K562 (cell line): ENCODE measurements at regions not wholly inside any gene's neighbourhood (a gene's known extent, or its start where the extent isn't known, plus 50 kb on each side); places are given as distances from the start of the nearest gene placed in this dataset.

Source experiments
- ATAC-seq: fragments of 200-7000 bp; cut with Tn5 transposase; 3 replicates; pipeline ENCODE4 v1.9.1; 2020; ENCODE audit warnings: moderate library complexity
- BruUV-seq: library from RNA; stranded (reverse); fragments of 400-500 nt; replicated peaks from 2 replicates; lab custom pipeline; 2021; lab: Mats Ljungman, UMichigan
- CTCF ChIA-PET: fragments of 300-600 bp; formaldehyde crosslinking; extraction: SDS; loops from one replicate; lab custom pipeline; 2021; ENCODE audit warnings: low intra/inter-chr PET ratio; lab: Yijun Ruan, JAX
- POLR2A ChIA-PET: fragments of 300-600, 350-650 bp; sonication (Branson Sonifier 250); formaldehyde crosslinking; extraction: SDS; loops from one replicate; lab custom pipeline; 2021; ENCODE audit warnings: antibody characterized with exemption, inconsistent platforms; lab: Yijun Ruan, JAX
- DNase-seq, 4 experiments: peaks; one replicate each; pipeline versions ENCODE4 v3.0.0 to v3.0.0-alpha.2; 2011 to 2018; ENCODE audit warnings: low spot score in 3 of 4, mixed read lengths in 3 of 4; ENCODE audit errors: extremely low read depth in 1 of 4
- FAIRE-seq: peaks from 2 replicates; lab custom pipeline; 2011; peaks lifted over from hg19 to GRCh38; lab: Jason Lieb, UNC
- H2AFZ ChIP-seq: 2 replicates; pipeline ENCODE4 v1.6.0; 2011; ENCODE audit warnings: low read depth, low read length, control low read depth, inconsistent platforms
- H3K27ac ChIP-seq: fragments of 200-600 bp; 3 replicates; pipeline ENCODE4 v1.8.0; 2011; ENCODE audit warnings: low read depth, mild to moderate bottlenecking, control low read depth, inconsistent platforms, low read length, moderate library complexity, mixed read lengths; ENCODE audit errors: extremely low read depth
- H3K27me3 ChIP-seq, 2 experiments: fragments of 300-600 bp in 1 of 2; 2 replicates in 1 of 2; 3 replicates in 1 of 2; pipeline versions ENCODE4 v1.6.0 to v1.8.0; 2011; ENCODE audit warnings: inconsistent platforms in 2 of 2, low read length in 2 of 2, mild to moderate bottlenecking in 1 of 2, mixed read lengths in 1 of 2, moderate library complexity in 1 of 2; ENCODE audit not compliant: control insufficient read depth in 2 of 2, insufficient read depth in 2 of 2
- H3K36me3 ChIP-seq: fragments of 300-600 bp; 3 replicates; pipeline ENCODE4 v1.8.0; 2011; ENCODE audit warnings: mild to moderate bottlenecking, low read length, inconsistent platforms; ENCODE audit not compliant: control insufficient read depth, insufficient read depth
- H3K4me1 ChIP-seq, 2 experiments: fragments of 200-600 bp in 1 of 2; replicated peaks in 1 of 2; 2 replicates in 1 of 2; 3 replicates in 1 of 2; pipeline versions ENCODE4 v1.5.1 to v1.8.0; 2011; ENCODE audit warnings: inconsistent platforms in 2 of 2, low read length in 2 of 2, mild to moderate bottlenecking in 1 of 2, mixed read lengths in 1 of 2, moderate library complexity in 1 of 2; ENCODE audit not compliant: control insufficient read depth in 2 of 2, insufficient read depth in 2 of 2
- H3K4me2 ChIP-seq: 2 replicates; pipeline ENCODE4 v1.6.1; 2011; ENCODE audit warnings: low read length, control low read depth, inconsistent platforms, mixed read lengths; ENCODE audit not compliant: insufficient read depth
- H3K4me3 ChIP-seq: fragments of 200-600 bp; sonication (generic), shearing (Covaris generic); 2 replicates; pipeline ENCODE4 v1.5.1; 2016; ENCODE audit warnings: control low read depth, inconsistent platforms
- H3K79me2 ChIP-seq: fragments of 200-600 bp; 3 replicates; pipeline ENCODE4 v1.8.0; 2011; ENCODE audit warnings: low read length, inconsistent platforms; ENCODE audit not compliant: control insufficient read depth, insufficient read depth
- H3K9ac ChIP-seq, 2 experiments: 2 replicates each; pipeline versions ENCODE4 v1.6.0 to v1.6.1; 2011; ENCODE audit warnings: low read depth in 2 of 2, low read length in 2 of 2, control low read depth in 1 of 2, inconsistent platforms in 1 of 2, mild to moderate bottlenecking in 1 of 2, mixed read lengths in 1 of 2; ENCODE audit not compliant: insufficient read depth in 1 of 2
- H3K9me1 ChIP-seq: one replicate; pipeline ENCODE4 v1.6.0; 2011; ENCODE audit warnings: inconsistent platforms, mild to moderate bottlenecking, low read length, moderate library complexity; ENCODE audit not compliant: control insufficient read depth, insufficient read depth
- H3K9me3 ChIP-seq: replicated peaks from 2 replicates; pipeline ENCODE4 v1.5.1; 2011; ENCODE audit warnings: low read depth, low read length, inconsistent platforms; ENCODE audit not compliant: control insufficient read depth, insufficient read depth
- H4K20me1 ChIP-seq: replicated peaks from 2 replicates; pipeline ENCODE4 v1.6.1; 2011; ENCODE audit warnings: low read length, inconsistent platforms, mixed read lengths; ENCODE audit not compliant: control insufficient read depth, insufficient read depth
- CAMTA2 ChIP-seq: fragments of 250-450 bp; sonication (Bioruptor Pico); conservative IDR thresholded peaks from 2 replicates; pipeline ENCODE4 v1.5.1; 2022
- MEIS2 ChIP-seq: fragments of 450-650 bp; IDR thresholded peaks from 2 replicates; pipeline ENCODE4 v1.6.1; 2014; ENCODE audit warnings: mild to moderate bottlenecking; ENCODE audit not compliant: partially characterized antibody
- NFATC3 ChIP-seq: fragments of 450-650 bp; IDR thresholded peaks from 2 replicates; pipeline ENCODE4 v1.6.1; 2017; ENCODE audit warnings: mild to moderate bottlenecking
- NFRKB ChIP-seq: fragments of 450-650 bp; IDR thresholded peaks from 2 replicates; pipeline ENCODE4 v1.6.1; 2016; ENCODE audit warnings: low read depth
- PHTF2 ChIP-seq: fragments of 250-450 bp; sonication (Bioruptor Pico); IDR thresholded peaks from 2 replicates; pipeline ENCODE4 v1.5.0; 2021; ENCODE audit warnings: mild to moderate bottlenecking
- RBM22 ChIP-seq: fragments of 200-400 bp; formaldehyde crosslinking; IDR thresholded peaks from 2 replicates; pipeline ENCODE4 v1.6.1; 2018; ENCODE audit warnings: low read length, low read depth; ENCODE audit not compliant: poor library complexity, severe bottlenecking
- TFAM ChIP-seq: fragments of 250-450 bp; sonication (Bioruptor Pico); conservative IDR thresholded peaks from 2 replicates; pipeline ENCODE4 v1.5.0; 2021; ENCODE audit warnings: mild to moderate bottlenecking, moderate library complexity
- TRIM28 ChIP-seq: fragments of 450-650 bp; IDR thresholded peaks from 2 replicates; pipeline ENCODE4 v1.6.1; 2017
- WGBS: fragments of 100-300 bp; shearing (Covaris generic); methylation state at CpG from one replicate; pipeline ENCODE4 v1.1.6; 2016; ENCODE audit warnings: low coverage, mixed read lengths; ENCODE audit not compliant: insufficient coverage; ENCODE audit errors: missing lambda C conversion rate; 5-methylcytosine and 5-hydroxymethylcytosine counted together
- in situ Hi-C: fragments of 300-500 bp; cut with MboI; formaldehyde crosslinking; loops from 4 replicates; pipeline ENCODE4 v1.15.0; 2018; ENCODE audit warnings: inconsistent platforms, mixed read lengths
- intact Hi-C: fragments of 100-400 bp; cut with micrococcal nuclease; formaldehyde crosslinking; loops from 2 replicates; pipeline ENCODE4 v1.14.2; 2022
- TF ChIP-seq, protein P1 (sequence below): sonication (generic); formaldehyde crosslinking; IDR thresholded peaks from 2 replicates; pipeline ENCODE4 v1.9.0; 2022; ENCODE audit warnings: mild to moderate bottlenecking, missing genetic modification reagents
- TF ChIP-seq, protein P2 (sequence below): sonication (generic); formaldehyde crosslinking; IDR thresholded peaks from 2 replicates; pipeline ENCODE4 v1.8.0; 2023; ENCODE audit warnings: missing genetic modification reagents, mild to moderate bottlenecking, borderline replicate concordance
- TF ChIP-seq, protein P3 (sequence below), 2 experiments: IDR thresholded peaks in 1 of 2; conservative IDR thresholded peaks in 1 of 2; 2 replicates each; pipeline ENCODE4 v1.6.1; 2016; ENCODE audit warnings: low read depth in 2 of 2, mild to moderate bottlenecking in 1 of 2, missing compliant biosample characterization in 1 of 2, missing genetic modification characterization in 1 of 2, moderate library complexity in 1 of 2
- TF ChIP-seq, protein P4 (sequence below): sonication (generic); formaldehyde crosslinking; IDR thresholded peaks from 2 replicates; pipeline ENCODE4 v1.8.1; 2023; ENCODE audit warnings: mild to moderate bottlenecking, missing genetic modification reagents

DNA sequence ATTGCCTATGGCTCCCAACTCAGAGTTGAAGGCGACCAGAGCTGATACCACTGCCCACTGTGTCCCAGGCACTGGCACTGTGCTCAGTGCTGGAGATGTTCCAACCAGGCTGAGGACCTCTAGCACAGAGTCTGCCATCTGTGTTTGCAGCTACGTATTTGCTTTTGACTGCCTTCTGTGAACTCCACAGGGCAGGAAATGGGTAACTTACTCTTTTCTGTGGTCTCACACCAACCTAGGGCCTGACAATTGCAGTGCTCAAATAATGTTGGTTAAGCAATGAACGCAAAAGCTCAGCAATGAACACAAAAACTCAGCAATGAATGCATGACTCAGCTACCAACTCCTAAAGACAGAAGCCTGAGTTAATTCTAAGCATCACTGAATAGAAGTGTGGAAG lies 202.8 kb downstream of the NUAK1 start:
- no peaks in the 10 kb centered on the region for H3K9me1 ChIP-seq
- ChIA-PET CTCF (no interaction called here), POLR2A (interaction anchor here (0.9 kb wide), 1 partner anchor 9 kb away, joined by 5 read pairs; no protein-coding TSS in a partner anchor)
- in situ Hi-C loops (no loop called here), intact Hi-C loops (no loop called here)
- H3K9me3 ChIP-seq: no peaks in the 10 kb centered on the region
- no TSS peak for BruUV-seq
- H3K4me3 ChIP-seq: no peak overlapping the region
- no peaks in the 10 kb centered on the region for H4K20me1 ChIP-seq
- no peak overlapping the region for H3K27ac ChIP-seq
- 13% methylated on average over 3 of the region's 3 CpGs for WGBS
- H3K36me3 ChIP-seq: no peaks in the 10 kb centered on the region
- H3K4me1 ChIP-seq: peaks cover 0 to 9% of the 10 kb centered on the region in 2 experiments; a peak in 3 of 5 replicates
- no peak overlapping the region for H2AFZ ChIP-seq
- no peak overlapping the region for H3K4me2 ChIP-seq
- H3K9ac ChIP-seq: no peak overlapping the region
- no peak for FAIRE-seq
- H3K79me2 ChIP-seq: no peaks in the 10 kb centered on the region
- H3K27me3 ChIP-seq: no peaks in the 10 kb centered on the region; a peak in 2 of 5 replicates
- no peak for ATAC-seq
- no peak for DNase-seq
- no peak for TF ChIP-seq TFAM (CRISPR knock-in tag)
- no peak for TF ChIP-seq NFATC3
- no peak for TF ChIP-seq CAMTA2
- TF ChIP-seq RBM22: no peak
- TF ChIP-seq, protein P1, sequence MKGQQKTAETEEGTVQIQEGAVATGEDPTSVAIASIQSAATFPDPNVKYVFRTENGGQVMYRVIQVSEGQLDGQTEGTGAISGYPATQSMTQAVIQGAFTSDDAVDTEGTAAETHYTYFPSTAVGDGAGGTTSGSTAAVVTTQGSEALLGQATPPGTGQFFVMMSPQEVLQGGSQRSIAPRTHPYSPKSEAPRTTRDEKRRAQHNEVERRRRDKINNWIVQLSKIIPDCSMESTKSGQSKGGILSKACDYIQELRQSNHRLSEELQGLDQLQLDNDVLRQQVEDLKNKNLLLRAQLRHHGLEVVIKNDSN: no peak
- no peak for TF ChIP-seq TRIM28
- TF ChIP-seq, protein P2, sequence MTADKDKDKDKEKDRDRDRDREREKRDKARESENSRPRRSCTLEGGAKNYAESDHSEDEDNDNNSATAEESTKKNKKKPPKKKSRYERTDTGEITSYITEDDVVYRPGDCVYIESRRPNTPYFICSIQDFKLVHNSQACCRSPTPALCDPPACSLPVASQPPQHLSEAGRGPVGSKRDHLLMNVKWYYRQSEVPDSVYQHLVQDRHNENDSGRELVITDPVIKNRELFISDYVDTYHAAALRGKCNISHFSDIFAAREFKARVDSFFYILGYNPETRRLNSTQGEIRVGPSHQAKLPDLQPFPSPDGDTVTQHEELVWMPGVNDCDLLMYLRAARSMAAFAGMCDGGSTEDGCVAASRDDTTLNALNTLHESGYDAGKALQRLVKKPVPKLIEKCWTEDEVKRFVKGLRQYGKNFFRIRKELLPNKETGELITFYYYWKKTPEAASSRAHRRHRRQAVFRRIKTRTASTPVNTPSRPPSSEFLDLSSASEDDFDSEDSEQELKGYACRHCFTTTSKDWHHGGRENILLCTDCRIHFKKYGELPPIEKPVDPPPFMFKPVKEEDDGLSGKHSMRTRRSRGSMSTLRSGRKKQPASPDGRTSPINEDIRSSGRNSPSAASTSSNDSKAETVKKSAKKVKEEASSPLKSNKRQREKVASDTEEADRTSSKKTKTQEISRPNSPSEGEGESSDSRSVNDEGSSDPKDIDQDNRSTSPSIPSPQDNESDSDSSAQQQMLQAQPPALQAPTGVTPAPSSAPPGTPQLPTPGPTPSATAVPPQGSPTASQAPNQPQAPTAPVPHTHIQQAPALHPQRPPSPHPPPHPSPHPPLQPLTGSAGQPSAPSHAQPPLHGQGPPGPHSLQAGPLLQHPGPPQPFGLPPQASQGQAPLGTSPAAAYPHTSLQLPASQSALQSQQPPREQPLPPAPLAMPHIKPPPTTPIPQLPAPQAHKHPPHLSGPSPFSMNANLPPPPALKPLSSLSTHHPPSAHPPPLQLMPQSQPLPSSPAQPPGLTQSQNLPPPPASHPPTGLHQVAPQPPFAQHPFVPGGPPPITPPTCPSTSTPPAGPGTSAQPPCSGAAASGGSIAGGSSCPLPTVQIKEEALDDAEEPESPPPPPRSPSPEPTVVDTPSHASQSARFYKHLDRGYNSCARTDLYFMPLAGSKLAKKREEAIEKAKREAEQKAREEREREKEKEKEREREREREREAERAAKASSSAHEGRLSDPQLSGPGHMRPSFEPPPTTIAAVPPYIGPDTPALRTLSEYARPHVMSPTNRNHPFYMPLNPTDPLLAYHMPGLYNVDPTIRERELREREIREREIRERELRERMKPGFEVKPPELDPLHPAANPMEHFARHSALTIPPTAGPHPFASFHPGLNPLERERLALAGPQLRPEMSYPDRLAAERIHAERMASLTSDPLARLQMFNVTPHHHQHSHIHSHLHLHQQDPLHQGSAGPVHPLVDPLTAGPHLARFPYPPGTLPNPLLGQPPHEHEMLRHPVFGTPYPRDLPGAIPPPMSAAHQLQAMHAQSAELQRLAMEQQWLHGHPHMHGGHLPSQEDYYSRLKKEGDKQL (CRISPR knock-in tag): no peak
- TF ChIP-seq MEIS2: no peak
- TF ChIP-seq, protein P3, sequence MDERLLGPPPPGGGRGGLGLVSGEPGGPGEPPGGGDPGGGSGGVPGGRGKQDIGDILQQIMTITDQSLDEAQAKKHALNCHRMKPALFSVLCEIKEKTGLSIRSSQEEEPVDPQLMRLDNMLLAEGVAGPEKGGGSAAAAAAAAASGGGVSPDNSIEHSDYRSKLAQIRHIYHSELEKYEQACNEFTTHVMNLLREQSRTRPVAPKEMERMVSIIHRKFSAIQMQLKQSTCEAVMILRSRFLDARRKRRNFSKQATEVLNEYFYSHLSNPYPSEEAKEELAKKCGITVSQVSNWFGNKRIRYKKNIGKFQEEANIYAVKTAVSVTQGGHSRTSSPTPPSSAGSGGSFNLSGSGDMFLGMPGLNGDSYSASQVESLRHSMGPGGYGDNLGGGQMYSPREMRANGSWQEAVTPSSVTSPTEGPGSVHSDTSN (CRISPR knock-in tag; IDR thresholded peaks at IDR 0.05; ENCODE audit: low read depth): no peak
- TF ChIP-seq, protein P3 (tag; conservative IDR thresholded peaks at IDR 0.05; ENCODE audit: low read depth): no peak
- TF ChIP-seq NFRKB: no peak
- TF ChIP-seq, protein P4, sequence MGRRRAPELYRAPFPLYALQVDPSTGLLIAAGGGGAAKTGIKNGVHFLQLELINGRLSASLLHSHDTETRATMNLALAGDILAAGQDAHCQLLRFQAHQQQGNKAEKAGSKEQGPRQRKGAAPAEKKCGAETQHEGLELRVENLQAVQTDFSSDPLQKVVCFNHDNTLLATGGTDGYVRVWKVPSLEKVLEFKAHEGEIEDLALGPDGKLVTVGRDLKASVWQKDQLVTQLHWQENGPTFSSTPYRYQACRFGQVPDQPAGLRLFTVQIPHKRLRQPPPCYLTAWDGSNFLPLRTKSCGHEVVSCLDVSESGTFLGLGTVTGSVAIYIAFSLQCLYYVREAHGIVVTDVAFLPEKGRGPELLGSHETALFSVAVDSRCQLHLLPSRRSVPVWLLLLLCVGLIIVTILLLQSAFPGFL (CRISPR knock-in tag): no peak
- no peak for TF ChIP-seq PHTF2
